ENCODE measurements at regions not wholly inside any gene's neighbourhood (a gene's known extent, or its start where the extent isn't known, plus 50 kb on each side); places are given as distances from the start of the nearest gene placed in this dataset.

- H3K4me1 ChIP-seq (ENCODE audit: insufficient read depth, low read length) = no peaks in the 10 kb centered on the region
- peaks cover 11% of the 10 kb centered on the region for H3K27me3 Mint-ChIP-seq
- H3K36me3 Mint-ChIP-seq (ENCODE audit: low read depth) = no peaks in the 10 kb centered on the region
- no peak overlapping the region for H3K4me3 Mint-ChIP-seq
- H3K9me3 Mint-ChIP-seq = peaks cover 7% of the 10 kb centered on the region
- H3K27ac ChIP-seq (ENCODE audit: low read depth in 1 of 2, low read length in 2 of 2) = no peak overlapping the region
- H3K9me3 ChIP-seq (ENCODE audit: control insufficient read depth in 1 of 2, insufficient read depth in 1 of 2, low read length in 2 of 2) = peaks cover 0 to 17% of the 10 kb centered on the region in 2 experiments
- TF ChIP-seq CTCF (IDR thresholded peaks at IDR 0.05) = no peak
- H3K27ac Mint-ChIP-seq = no peak overlapping the region
- H3K4me1 Mint-ChIP-seq (ENCODE audit: low read depth) = no peaks in the 10 kb centered on the region
- ChIA-PET POLR2A (no interaction called here), CTCF (no interaction called here)
- intact Hi-C loops (cut with DNase I, micrococcal nuclease) = no loop called here
- no peaks in the 10 kb centered on the region for H3K36me3 ChIP-seq (ENCODE audit: insufficient read depth, low read length)
- no peak overlapping the region for H3K4me3 ChIP-seq (ENCODE audit: low read length)
- DNase-seq (peak in 1 of 14 experiments; percentile 11), ATAC-seq (ENCODE audit: poor library complexity) (no peak)
- peaks cover 0 to 10% of the 10 kb centered on the region in 2 experiments for H3K27me3 ChIP-seq (ENCODE audit: control insufficient read depth in 1 of 2, insufficient read depth in 2 of 2, low read length in 2 of 2)
Measured at GRCh38 chr17:77733576-77734296, 224.8 kb upstream of the TNRC6C start.

GRCh38 chr17:77734371-77735080, 224.0 kb upstream of the TNRC6C start:
- H3K4me3 Mint-ChIP-seq = no peak overlapping the region
- H3K36me3 Mint-ChIP-seq (ENCODE audit: low read depth) = no peaks in the 10 kb centered on the region
- Histone ChIP-seq H3K36me3 (ENCODE audit: insufficient read depth, low read length) (no peaks in the 10 kb centered on the region), H3K4me3 (ENCODE audit: low read length) (no peak overlapping the region), H3K4me1 (ENCODE audit: insufficient read depth, low read length) (no peaks in the 10 kb centered on the region), H3K9me3 (ENCODE audit: control insufficient read depth in 1 of 2, insufficient read depth in 1 of 2, low read length in 2 of 2) (peaks cover 0 to 17% of the 10 kb centered on the region in 2 experiments), H3K27me3 (ENCODE audit: control insufficient read depth in 1 of 2, insufficient read depth in 2 of 2, low read length in 2 of 2) (peaks cover 4 to 10% of the 10 kb centered on the region in 2 experiments), H3K27ac (ENCODE audit: low read depth in 1 of 2, low read length in 2 of 2) (no peak overlapping the region)
- ATAC-seq (ENCODE audit: poor library complexity) = no peak
- TF ChIP-seq CTCF (IDR thresholded peaks at IDR 0.05) = no peak
- no peak overlapping the region for H3K27ac Mint-ChIP-seq
- ChIA-PET CTCF (no interaction called here), POLR2A (no interaction called here)
- peaks cover 7% of the 10 kb centered on the region for H3K9me3 Mint-ChIP-seq
- intact Hi-C loops (cut with DNase I, micrococcal nuclease) = no loop called here
- no peaks in the 10 kb centered on the region for H3K4me1 Mint-ChIP-seq (ENCODE audit: low read depth)
- peaks cover 11% of the 10 kb centered on the region for H3K27me3 Mint-ChIP-seq
- DNase-seq = no peak

GRCh38 chr17:77735081-77735565, 223.4 kb upstream of the TNRC6C start:
- ChIA-PET CTCF (no interaction called here), POLR2A (no interaction called here)
- Mint-ChIP-seq H3K9me3 (peaks cover 7% of the 10 kb centered on the region), H3K4me3 (no peak overlapping the region), H3K36me3 (ENCODE audit: low read depth) (no peaks in the 10 kb centered on the region), H3K4me1 (ENCODE audit: low read depth) (no peaks in the 10 kb centered on the region), H3K27me3 (peaks cover 11% of the 10 kb centered on the region), H3K27ac (no peak overlapping the region)
- no peak overlapping the region for H3K27ac ChIP-seq (ENCODE audit: low read depth in 1 of 2, low read length in 2 of 2)
- H3K4me3 ChIP-seq (ENCODE audit: low read length) = no peak overlapping the region
- no peaks in the 10 kb centered on the region for H3K4me1 ChIP-seq (ENCODE audit: insufficient read depth, low read length)
- H3K27me3 ChIP-seq (ENCODE audit: control insufficient read depth in 1 of 2, insufficient read depth in 2 of 2, low read length in 2 of 2) = peaks cover 4 to 10% of the 10 kb centered on the region in 2 experiments
- intact Hi-C loops (cut with DNase I, micrococcal nuclease) = no loop called here
- H3K9me3 ChIP-seq (ENCODE audit: control insufficient read depth in 1 of 2, insufficient read depth in 1 of 2, low read length in 2 of 2) = peaks cover 0 to 17% of the 10 kb centered on the region in 2 experiments
- ATAC-seq (ENCODE audit: poor library complexity) (no peak), DNase-seq (no peak)
- no peaks in the 10 kb centered on the region for H3K36me3 ChIP-seq (ENCODE audit: insufficient read depth, low read length)
- TF ChIP-seq CTCF (IDR thresholded peaks at IDR 0.05) = no peak
